PC-3 (cell line): ENCODE measurements at regions not wholly inside any gene's neighbourhood (a gene's known extent, or its start where the extent isn't known, plus 50 kb on each side); places are given as distances from the start of the nearest gene placed in this dataset.

Experiments
- ATAC-seq: fragments of 200-7000 bp; cut with Tn5 transposase; 2 replicates; pipeline ENCODE4 v1.9.1; 2020; ENCODE audit warnings: mild to moderate bottlenecking, moderate library complexity
- BruUV-seq: library from RNA; stranded (reverse); fragments of 400-500 nt; replicated peaks from 2 replicates; lab custom pipeline; 2021; lab: Mats Ljungman, UMichigan
- CTCF ChIA-PET: fragments of 300-600 bp; sonication (Branson Sonifier 250); formaldehyde crosslinking; loops from one replicate; lab custom pipeline; 2022; ENCODE audit warnings: antibody characterized with exemption; lab: Charles Lee
- POLR2A ChIA-PET: fragments of 300-600 bp; sonication (Branson Sonifier 250); formaldehyde crosslinking; loops from one replicate; lab custom pipeline; 2022; ENCODE audit warnings: antibody characterized with exemption; ENCODE audit not compliant: unreplicated experiment; lab: Charles Lee
- DNase-seq: peaks from one replicate; pipeline ENCODE4 v3.0.0-alpha.2; 2015
- H2AFZ ChIP-seq: fragments of 300-600 bp; sonication (generic); 2 replicates; pipeline ENCODE4 v1.6.0; 2016; ENCODE audit warnings: antibody characterized with exemption, low read length
- H3F3A ChIP-seq: fragments of 300-600 bp; sonication (generic); one replicate; pipeline ENCODE4 v1.6.0; 2017; ENCODE audit warnings: antibody characterized with exemption, low read length, control low read depth, mild to moderate bottlenecking; ENCODE audit not compliant: unreplicated experiment
- H3K27ac ChIP-seq: fragments of 300-600 bp; sonication (generic); 2 replicates; pipeline ENCODE4 v1.5.1; 2016; ENCODE audit warnings: mild to moderate bottlenecking, low read length
- H3K27me3 ChIP-seq: fragments of 300-600 bp; sonication (generic); 2 replicates; pipeline ENCODE4 v1.6.1; 2016; ENCODE audit warnings: low read length, mixed read lengths
- H3K36me3 ChIP-seq: fragments of 300-600 bp; sonication (generic); 2 replicates; pipeline ENCODE4 v1.6.1; 2016; ENCODE audit warnings: low read depth, mixed run types, low read length, mixed read lengths
- H3K4me1 ChIP-seq: fragments of 300-600 bp; sonication (generic); 2 replicates; pipeline ENCODE4 v1.5.1; 2016; ENCODE audit warnings: low read length; ENCODE audit not compliant: insufficient read depth
- H3K4me2 ChIP-seq: fragments of 300-600 bp; sonication (generic); 2 replicates; pipeline ENCODE4 v1.6.0; 2016; ENCODE audit warnings: low read length
- H3K4me3 ChIP-seq: fragments of 300-600 bp; sonication (generic); 2 replicates; pipeline ENCODE4 v1.5.1; 2016; ENCODE audit warnings: mild to moderate bottlenecking, low read length, mixed read lengths
- H3K79me2 ChIP-seq: fragments of 300-600 bp; sonication (generic); 2 replicates; pipeline ENCODE4 v1.6.1; 2017; ENCODE audit warnings: low read length, mixed read lengths
- H3K9ac ChIP-seq: fragments of 300-600 bp; sonication (generic); 2 replicates; pipeline ENCODE4 v1.6.0; 2016; ENCODE audit warnings: mild to moderate bottlenecking, low read length
- H3K9me2 ChIP-seq: fragments of 300-600 bp; sonication (generic); replicated peaks from 2 replicates; pipeline ENCODE4 v1.6.1; 2016; ENCODE audit warnings: mixed run types, low read length, mixed read lengths
- H3K9me3 ChIP-seq: fragments of 300-600 bp; sonication (generic); 2 replicates; pipeline ENCODE4 v1.6.1; 2016; ENCODE audit warnings: low read length, mixed read lengths
- H4K20me1 ChIP-seq: fragments of 300-600 bp; sonication (generic); 2 replicates; pipeline ENCODE4 v1.6.1; 2016; ENCODE audit warnings: low read length, mixed read lengths
- EZH2 ChIP-seq: fragments of 300-600 bp; sonication (generic); IDR thresholded peaks from one replicate; pipeline ENCODE4 v1.6.1; 2017; ENCODE audit warnings: antibody characterized with exemption, mild to moderate bottlenecking, low read length; ENCODE audit not compliant: unreplicated experiment
- EZH2phosphoT487 ChIP-seq: fragments of 300-600 bp; sonication (generic); IDR thresholded peaks from 2 replicates; pipeline ENCODE4 v1.6.1; 2018; ENCODE audit warnings: mild to moderate bottlenecking, antibody characterized with exemption, low read length, borderline replicate concordance
- intact Hi-C: fragments of 100-400 bp; cut with micrococcal nuclease; formaldehyde crosslinking; loops from 2 replicates; pipeline ENCODE4 v1.9.0; 2023
- TF ChIP-seq, protein P1 (sequence below): fragments of 300-600 bp; sonication (generic); conservative IDR thresholded peaks from 2 replicates; pipeline ENCODE4 v1.5.1; 2017; ENCODE audit warnings: antibody characterized with exemption, low read depth, mild to moderate bottlenecking, low read length

DNA sequence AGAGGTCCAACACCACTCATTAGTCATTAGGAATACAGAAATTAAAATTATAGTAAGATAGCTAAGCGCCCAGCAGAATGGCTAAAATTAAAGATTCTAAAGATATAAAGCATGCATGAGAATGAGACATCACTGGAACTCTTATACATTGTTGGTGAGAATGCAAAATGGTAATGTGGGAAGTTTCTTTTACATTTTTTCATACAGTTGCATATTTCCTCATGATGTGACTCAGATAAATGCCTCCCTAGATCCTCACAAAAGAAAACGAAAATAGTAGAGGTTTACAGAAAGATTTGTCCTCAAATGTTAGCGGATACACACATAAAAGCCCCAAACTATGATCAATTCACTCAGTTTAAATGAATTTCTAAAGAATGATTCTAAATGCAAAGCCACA is 633.7 kb upstream of the GJE1 start:
- ChIA-PET CTCF (no interaction called here), POLR2A (no interaction called here)
- Histone ChIP-seq H4K20me1 (no peaks in the 10 kb centered on the region), H2AFZ (no peak overlapping the region), H3K9me2 (no peaks in the 10 kb centered on the region), H3K36me3 (no peaks in the 10 kb centered on the region), H3K27ac (no peak overlapping the region), H3K4me3 (no peak overlapping the region), H3K9me3 (no peaks in the 10 kb centered on the region), H3F3A (no peaks in the 10 kb centered on the region), H3K4me1 (0 out of 2 replicates have a peak, but pooled peaks cover 6% of the 10 kb centered on the region), H3K27me3 (no peaks in the 10 kb centered on the region), H3K79me2 (no peaks in the 10 kb centered on the region), H3K4me2 (no peak overlapping the region), H3K9ac (no peak overlapping the region)
- intact Hi-C loops = no loop called here
- BruUV-seq = no TSS peak
- ATAC-seq (no peak), DNase-seq (no peak)
- no peak for TF ChIP-seq EZH2
- no peak for TF ChIP-seq EZH2phosphoT487
- TF ChIP-seq, protein P1, sequence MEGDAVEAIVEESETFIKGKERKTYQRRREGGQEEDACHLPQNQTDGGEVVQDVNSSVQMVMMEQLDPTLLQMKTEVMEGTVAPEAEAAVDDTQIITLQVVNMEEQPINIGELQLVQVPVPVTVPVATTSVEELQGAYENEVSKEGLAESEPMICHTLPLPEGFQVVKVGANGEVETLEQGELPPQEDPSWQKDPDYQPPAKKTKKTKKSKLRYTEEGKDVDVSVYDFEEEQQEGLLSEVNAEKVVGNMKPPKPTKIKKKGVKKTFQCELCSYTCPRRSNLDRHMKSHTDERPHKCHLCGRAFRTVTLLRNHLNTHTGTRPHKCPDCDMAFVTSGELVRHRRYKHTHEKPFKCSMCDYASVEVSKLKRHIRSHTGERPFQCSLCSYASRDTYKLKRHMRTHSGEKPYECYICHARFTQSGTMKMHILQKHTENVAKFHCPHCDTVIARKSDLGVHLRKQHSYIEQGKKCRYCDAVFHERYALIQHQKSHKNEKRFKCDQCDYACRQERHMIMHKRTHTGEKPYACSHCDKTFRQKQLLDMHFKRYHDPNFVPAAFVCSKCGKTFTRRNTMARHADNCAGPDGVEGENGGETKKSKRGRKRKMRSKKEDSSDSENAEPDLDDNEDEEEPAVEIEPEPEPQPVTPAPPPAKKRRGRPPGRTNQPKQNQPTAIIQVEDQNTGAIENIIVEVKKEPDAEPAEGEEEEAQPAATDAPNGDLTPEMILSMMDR = no peak

DNA sequence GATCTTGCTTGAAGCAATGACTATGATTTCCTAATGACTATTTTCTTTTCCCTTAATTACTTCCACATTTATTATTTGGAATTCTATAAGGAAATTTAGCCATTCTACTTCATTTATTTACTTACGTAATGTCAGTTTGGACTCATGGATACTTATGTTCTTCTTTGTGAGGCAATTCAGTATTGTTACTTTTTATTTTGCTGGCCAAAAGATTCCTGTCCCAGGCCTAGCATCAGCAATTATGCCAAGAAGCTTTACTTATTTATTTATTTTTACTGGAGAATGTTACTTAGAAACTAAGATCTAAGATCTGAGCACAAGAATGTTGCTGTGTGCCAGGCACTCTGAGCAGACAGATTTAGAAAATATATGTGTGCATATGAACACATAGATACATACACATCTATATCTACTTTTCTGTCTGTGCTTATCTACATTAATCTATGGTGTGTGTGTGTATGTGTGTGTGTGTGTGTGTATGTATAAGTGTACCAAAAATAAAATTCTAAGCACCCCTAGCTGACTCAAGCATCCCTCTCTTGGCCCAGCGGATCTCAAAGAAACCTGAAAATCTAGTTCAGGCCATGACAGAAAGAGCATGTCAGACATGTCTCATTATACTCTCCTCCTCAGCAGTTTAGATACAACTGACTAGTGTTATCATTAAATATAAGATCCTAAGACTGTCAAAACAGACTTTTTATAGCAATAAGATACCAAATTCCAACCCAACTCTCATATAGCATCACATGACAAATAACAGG is 640.0 kb upstream of the GJE1 start:
- Histone ChIP-seq H3K9me3 (no peaks in the 10 kb centered on the region), H3K9ac (no peak overlapping the region), H3K4me3 (no peak overlapping the region), H2AFZ (no peak overlapping the region), H3K9me2 (no peaks in the 10 kb centered on the region), H3K4me1 (no peaks in the 10 kb centered on the region), H3K36me3 (no peaks in the 10 kb centered on the region), H3K79me2 (no peaks in the 10 kb centered on the region), H3K27me3 (no peaks in the 10 kb centered on the region), H3K27ac (no peak overlapping the region), H4K20me1 (no peaks in the 10 kb centered on the region), H3F3A (no peaks in the 10 kb centered on the region), H3K4me2 (no peak overlapping the region)
- TF ChIP-seq, protein P1 = no peak
- TF ChIP-seq EZH2 = no peak
- no peak for TF ChIP-seq EZH2phosphoT487
- ChIA-PET POLR2A (no interaction called here), CTCF (no interaction called here)
- no TSS peak for BruUV-seq
- intact Hi-C loops = no loop called here
- no peak for ATAC-seq
- DNase-seq = no peak

DNA sequence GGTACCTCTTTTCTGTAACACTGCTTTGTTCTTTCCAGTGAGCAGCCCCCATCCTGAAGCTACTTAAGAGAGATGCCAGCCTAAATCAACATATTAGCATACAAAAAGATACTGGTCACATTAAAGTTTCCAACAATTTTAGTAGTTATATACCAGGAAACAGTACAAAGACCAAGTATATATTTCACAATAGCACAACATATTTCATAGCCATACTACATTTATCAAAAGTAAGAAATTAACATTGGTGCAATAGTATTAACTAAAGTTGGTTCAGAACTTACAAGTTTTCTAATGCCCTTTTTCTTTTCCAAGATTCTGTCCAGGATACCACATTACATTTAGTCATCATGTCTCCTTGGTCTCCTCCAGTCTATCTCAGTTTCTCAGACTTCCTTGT is 641.0 kb upstream of the GJE1 start:
- TF ChIP-seq EZH2phosphoT487 = no peak
- TF ChIP-seq, protein P1 = no peak
- no peak for TF ChIP-seq EZH2
- Histone ChIP-seq H4K20me1 (no peaks in the 10 kb centered on the region), H3K4me1 (no peaks in the 10 kb centered on the region), H3K79me2 (no peaks in the 10 kb centered on the region), H3K9me3 (no peaks in the 10 kb centered on the region), H3K27ac (no peak overlapping the region), H3K9ac (no peak overlapping the region), H2AFZ (no peak overlapping the region), H3K4me2 (no peak overlapping the region), H3K36me3 (no peaks in the 10 kb centered on the region), H3K4me3 (no peak overlapping the region), H3K27me3 (no peaks in the 10 kb centered on the region), H3F3A (no peaks in the 10 kb centered on the region), H3K9me2 (no peaks in the 10 kb centered on the region)
- POLR2A ChIA-PET = no interaction called here
- intact Hi-C loops = no loop called here
- ATAC-seq (no peak), DNase-seq (no peak)
- no TSS peak for BruUV-seq
- CTCF ChIA-PET = no interaction called here
